ENCODE measurements at regions not wholly inside any gene's neighbourhood (a gene's known extent, or its start where the extent isn't known, plus 50 kb on each side); places are given as distances from the start of the nearest gene placed in this dataset.

- DNase-seq: no peak
Observed at GRCh38 chr13:23984546-23984945, 87.2 kb upstream of the C1QTNF9B start.

- DNase-seq: no peak
Observed at GRCh38 chr13:23985060-23985459, 87.8 kb upstream of the C1QTNF9B start.

GRCh38 chr13:23985839-23986238 is 88.5 kb upstream of the C1QTNF9B start:
- no peak for DNase-seq

DNA sequence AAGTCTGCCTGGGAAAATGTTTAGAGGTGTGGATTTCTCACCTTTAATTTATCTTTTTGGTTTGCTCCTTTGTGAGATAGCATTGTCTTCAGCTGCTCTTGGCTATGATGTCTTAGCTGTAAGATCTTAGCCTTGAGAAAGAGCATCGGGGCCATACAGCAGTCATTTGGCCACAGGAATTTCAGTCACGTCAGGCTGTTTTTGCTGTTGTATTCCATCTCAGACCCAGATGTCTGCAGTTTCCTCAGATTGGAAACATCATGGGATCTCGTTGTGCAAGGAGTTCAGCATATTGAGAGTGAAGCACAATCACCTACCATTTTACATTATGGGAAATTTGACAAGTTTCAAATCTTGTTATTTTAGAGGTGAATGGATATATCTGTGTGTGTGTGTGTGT is 89.3 kb upstream of the C1QTNF9B start:
- DNase-seq: no peak

DNA sequence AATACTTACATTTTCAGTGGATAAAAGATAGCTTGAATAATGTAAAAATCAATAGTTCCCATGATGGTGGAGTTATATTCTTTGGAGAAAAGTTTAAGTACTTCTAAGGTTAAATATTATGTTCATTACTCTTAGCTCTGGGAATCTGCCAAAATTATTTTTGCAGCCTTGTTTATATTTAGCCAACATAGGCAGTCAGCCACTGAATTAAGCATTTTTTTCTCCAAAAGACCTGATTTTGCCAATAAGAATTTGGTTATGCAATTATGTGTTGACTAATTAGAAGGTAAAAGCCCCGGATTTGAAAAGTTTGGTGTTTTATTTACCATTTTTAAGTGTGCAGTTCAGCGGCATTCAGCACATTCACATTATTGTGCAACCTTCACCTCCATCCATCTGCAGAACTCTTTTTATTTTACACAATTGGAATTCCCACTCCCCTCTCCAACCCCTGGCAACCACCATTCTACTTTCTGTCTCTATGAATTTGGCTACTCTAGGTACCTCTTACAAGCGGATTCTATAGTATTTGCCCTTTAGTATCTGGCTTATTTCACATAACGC is 90.1 kb upstream of the C1QTNF9B start:
- no peak for DNase-seq

DNA sequence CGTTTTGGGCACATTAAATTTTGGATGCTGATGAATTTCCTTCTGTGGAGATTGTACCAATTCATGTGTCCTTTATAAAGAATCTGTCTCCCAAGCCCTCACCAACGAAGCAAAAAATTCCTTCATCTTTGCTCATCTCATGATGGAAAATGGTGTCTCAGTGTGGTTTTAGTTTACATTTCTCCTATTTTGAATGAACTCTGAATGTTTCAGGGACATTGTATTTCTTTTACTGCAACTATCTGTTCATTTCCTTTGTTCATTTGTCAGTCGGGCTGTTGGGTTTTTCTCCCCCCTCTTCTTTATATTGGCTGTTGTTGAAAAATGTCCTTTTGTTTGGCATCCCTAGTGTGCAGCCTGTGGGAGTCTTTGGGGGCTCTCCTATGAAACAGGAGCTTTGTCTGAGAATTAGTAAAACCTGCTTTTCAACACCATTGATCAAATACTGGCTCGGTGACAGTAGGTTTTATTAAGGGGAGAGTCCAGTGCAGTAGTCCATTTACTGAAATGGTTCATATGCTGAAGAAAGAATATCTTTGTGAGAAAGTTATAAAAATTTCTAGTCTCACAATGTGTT is 91.3 kb upstream of the C1QTNF9B start:
- DNase-seq: no peak

DNA sequence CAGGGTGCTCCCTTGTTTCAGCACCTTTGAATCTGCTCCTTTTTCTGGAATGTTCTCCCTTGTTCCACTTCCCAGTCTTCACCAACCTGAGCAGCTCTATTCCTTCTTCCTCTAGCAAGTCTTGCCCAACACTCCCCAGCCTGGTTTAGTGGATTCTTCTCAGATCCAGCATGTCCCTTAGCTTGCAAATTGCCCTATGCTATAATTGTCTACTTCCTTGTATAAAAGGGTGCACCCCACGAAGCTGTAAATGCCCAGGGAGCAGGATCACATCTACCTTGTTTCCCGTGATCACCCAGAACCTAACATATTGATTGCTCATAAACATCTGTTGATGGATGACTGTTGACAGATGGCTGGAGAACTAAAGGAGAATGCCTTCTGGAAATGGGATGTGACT is 93.2 kb upstream of the C1QTNF9B start:
- DNase-seq: no peak

DNA sequence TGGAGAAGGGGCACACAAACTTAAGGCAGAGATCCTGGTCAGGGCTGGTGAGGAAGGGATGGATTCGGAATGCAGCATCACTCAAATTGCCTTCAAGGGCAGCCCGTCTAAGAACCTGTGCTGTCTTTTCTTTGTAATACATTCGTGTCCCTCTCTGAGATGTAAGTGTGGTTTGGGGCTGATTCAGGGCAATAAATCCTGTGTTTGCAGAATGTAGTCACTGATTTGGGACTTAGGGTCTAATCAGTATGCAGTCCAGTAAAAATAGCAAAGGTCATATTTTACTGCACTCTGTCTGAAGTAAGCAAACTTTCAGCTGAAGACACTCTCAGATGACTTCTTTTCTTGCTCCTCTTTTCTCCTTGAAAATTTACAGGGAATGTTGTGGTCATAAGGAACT is 93.8 kb upstream of the C1QTNF9B start:
- no peak for DNase-seq

- peak; percentile 63 for DNase-seq
Observed at GRCh38 chr13:23992781-23993679, 95.7 kb upstream of the C1QTNF9B start.

- no peak for DNase-seq
Observed at GRCh38 chr13:23993680-23993985, 96.3 kb upstream of the C1QTNF9B start.

- DNase-seq: no peak
Observed at GRCh38 chr13:23995283-23996073, 98.2 kb upstream of the C1QTNF9B start.

DNA sequence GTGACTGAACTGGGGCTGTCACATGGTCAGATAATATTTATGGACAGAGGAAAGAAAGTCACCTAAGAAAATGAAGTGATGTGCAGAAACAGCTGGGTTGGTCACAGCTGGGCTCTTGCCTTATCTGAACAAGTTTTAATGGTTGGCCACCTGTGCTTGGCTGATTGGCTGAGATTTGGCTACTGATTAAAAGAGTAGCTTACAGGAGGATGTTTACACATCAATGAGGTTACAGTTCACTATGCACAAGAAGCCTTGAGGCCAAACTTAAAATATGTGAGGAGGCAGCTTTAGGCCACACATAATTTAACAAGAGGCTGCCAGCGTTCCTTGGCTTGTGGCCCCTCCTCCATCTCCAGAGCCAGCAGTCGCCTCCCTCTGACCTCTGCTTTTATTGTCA is 99.2 kb upstream of the C1QTNF9B start:
- no peak for DNase-seq

DNA sequence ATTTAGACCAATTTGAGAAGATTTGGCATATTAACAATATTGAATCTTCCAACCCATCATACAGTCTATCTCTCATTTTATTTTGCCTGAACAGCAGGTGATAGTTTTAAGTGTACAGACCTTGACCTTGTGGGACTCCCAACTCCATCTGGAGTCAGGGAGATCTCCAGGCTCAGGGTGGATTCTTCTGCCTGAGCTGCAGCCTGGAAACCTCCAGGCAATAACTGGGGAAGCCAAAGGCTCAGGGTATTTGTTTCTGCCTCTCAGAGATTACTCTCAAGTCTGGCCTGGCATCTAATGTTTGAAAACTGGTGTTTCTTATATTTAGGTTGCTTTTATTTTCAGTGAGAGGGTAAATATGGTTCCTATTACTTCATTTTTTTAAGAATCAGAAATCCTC is 102.1 kb upstream of the C1QTNF9B start:
- no peak for DNase-seq

- no peak for DNase-seq
Observed at GRCh38 chr13:24002206-24002815, 105.0 kb upstream of the C1QTNF9B start.

DNA sequence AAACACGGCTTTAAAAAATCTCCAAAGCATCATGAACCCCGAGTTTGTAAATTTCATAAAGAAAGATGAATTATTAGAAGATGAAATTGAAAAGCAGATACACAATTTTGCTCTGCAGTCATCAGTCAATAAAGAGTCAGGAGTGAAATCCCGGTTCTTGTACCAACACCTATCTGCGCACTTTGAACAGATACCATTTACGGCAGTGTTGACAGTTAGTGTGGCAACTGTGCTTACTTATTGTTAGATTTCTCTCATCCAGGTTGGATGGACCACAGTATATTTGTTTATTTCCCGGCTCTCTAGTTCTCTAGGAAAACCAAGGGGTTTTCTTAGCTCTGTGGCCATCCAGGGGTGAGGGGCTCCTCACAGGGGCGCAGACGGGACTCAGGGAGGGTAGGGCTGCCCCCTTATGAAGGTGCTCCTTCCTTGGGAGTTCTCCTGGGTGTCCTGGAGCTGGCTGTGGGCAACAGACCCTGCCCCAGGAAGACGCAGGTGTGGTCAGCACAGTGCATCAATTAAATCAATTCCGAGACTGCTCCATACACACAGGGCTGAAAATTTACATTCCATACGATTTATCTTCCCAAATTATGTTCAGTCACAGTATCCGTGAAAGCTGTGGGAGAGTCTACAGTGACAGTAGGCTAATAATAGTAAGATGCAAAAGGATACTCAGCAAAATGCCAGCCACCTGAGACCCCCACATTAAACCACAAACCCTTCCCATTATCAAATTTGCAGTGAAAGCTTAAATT is 107.0 kb upstream of the C1QTNF9B start:
- DNase-seq: no peak

DNA sequence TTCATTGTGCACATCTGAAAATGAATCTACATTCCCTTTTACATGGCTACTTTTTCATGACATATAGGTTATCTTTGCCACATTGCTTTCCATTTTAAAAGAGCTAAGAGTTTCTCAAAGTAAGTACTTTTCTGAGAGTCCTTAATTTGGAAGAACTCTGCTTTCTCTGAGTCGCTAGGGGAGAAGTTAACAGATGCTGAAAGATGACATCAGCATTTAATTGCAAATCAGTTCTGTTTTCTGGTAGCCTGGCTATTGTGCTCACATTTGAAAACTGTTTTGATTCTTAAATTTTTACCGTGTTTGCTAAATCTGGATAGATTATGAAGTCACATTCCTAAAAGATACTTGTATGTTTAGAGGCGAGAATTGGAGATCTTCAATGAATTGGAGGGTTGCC is 107.7 kb upstream of the C1QTNF9B start:
- no peak for DNase-seq

DNA sequence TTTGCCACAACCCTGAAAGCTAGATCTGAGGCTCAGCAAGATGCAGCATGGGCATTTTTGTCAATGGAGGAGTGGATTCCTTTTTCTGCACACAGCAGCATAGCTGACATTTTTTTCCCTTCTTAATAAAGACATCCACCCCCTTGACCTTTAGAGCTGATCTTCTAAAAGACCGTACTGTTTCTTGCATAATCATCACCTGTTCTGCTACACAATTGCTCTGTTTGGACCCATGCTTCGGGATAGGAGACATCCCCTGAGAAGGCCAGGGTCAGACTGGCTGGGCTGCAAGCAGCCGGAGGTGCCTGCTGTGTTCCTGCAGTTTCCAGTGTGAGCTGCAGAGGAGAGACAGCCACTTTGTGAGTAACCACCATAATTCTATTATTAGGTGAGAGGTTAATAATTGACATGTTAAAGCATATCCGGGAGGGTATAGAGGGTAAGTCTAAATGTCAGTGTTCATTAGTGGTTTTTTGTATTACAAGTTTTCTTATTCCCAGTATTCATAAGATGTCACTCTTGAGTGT is 108.5 kb upstream of the C1QTNF9B start:
- no peak for DNase-seq

- no peak for DNase-seq
Observed at GRCh38 chr13:24006520-24007248, 109.4 kb upstream of the C1QTNF9B start.

DNA sequence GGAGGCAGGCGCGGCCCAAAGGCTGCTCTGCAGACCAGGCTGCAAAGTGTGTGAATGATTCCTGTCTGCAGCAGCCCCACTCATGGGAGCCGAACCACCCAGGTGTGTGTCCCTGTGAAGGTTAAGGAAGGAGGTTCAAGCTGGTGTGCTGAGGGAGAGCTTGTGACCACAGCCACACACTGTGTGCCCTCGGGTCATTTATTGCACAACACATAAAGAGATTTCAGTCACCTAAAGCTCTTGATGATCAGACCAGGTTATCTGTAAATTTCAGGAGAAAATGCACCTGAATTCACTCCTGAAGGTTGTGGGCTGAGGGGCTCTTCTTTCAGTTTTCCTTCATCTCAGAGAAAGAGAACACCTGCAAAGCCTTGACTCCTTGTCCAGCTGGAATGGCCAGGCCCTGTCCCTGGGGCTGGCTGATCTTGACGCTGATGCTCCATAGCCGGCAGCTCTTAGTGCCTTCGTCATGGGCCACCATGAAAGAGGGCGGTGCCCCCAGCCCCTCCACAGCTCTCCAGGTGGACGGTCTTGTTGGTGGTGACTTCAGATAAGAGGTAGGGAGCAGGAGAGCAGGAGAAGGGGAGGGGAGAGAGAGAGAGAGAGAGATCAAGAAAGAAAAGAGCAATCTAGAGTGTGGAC is 110.8 kb upstream of the C1QTNF9B start:
- DNase-seq: no peak

DNA sequence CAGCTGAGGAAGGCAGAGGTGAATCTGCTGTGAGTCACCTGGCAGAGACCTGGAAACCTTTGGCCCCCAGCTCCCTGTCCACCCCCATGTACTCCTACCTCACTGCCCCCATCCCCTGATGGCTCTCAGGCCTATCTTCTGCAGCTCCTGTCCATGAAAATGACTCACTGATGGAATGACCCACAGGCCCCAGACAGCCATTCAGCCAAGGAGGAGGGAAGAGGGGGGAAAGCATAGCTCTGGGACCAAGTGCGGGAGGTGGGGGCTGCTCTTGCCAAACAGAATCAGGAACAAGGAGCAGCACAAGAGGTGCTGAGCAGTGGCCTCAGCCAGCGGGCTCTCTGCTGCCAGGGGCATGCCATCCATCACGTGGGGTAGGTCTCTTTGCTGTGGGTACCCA is 111.4 kb upstream of the C1QTNF9B start:
- DNase-seq: no peak

- no peak for DNase-seq
Observed at GRCh38 chr13:24011266-24011665, 114.0 kb upstream of the C1QTNF9B start.

All from left hindlimb (tissue), 1 donor.